WERI-Rb-1 (cell line): ENCODE measurements at regions not wholly inside any gene's neighbourhood (a gene's known extent, or its start where the extent isn't known, plus 50 kb on each side); places are given as distances from the start of the nearest gene placed in this dataset.

Experiments used
- DNase-seq: peaks from one replicate; pipeline ENCODE4 v3.0.0-alpha.2; 2020
- H3K27ac ChIP-seq: fragments of 250-450 bp; sonication (Bioruptor Pico); 2 replicates; pipeline ENCODE4 v1.5.1; 2020; ENCODE audit warnings: mild to moderate bottlenecking, moderate library complexity
- H3K27me3 ChIP-seq: fragments of 250-450 bp; sonication (Bioruptor Pico); 2 replicates; pipeline ENCODE4 v1.5.1; 2021; ENCODE audit warnings: mild to moderate bottlenecking, low read depth, moderate library complexity; ENCODE audit not compliant: insufficient read depth, severe bottlenecking
- H3K36me3 ChIP-seq: fragments of 250-450 bp; sonication (Bioruptor Pico); 2 replicates; pipeline ENCODE4 v1.5.1; 2020; ENCODE audit warnings: mild to moderate bottlenecking, moderate library complexity
- H3K4me3 ChIP-seq: 2 replicates; pipeline ENCODE4 v1.5.1; 2011; ENCODE audit warnings: low read depth, mild to moderate bottlenecking, control low read depth, low read length
- H3K9me3 ChIP-seq: fragments of 250-450 bp; sonication (Bioruptor Pico); 2 replicates; pipeline ENCODE4 v1.5.1; 2021; ENCODE audit warnings: mild to moderate bottlenecking, moderate library complexity; ENCODE audit not compliant: severe bottlenecking
- TF ChIP-seq, protein P1 (sequence below): IDR thresholded peaks from 2 replicates; pipeline ENCODE4 v1.5.1; 2011; ENCODE audit warnings: low read depth, mild to moderate bottlenecking, control low read depth, inconsistent platforms, low read length

DNA sequence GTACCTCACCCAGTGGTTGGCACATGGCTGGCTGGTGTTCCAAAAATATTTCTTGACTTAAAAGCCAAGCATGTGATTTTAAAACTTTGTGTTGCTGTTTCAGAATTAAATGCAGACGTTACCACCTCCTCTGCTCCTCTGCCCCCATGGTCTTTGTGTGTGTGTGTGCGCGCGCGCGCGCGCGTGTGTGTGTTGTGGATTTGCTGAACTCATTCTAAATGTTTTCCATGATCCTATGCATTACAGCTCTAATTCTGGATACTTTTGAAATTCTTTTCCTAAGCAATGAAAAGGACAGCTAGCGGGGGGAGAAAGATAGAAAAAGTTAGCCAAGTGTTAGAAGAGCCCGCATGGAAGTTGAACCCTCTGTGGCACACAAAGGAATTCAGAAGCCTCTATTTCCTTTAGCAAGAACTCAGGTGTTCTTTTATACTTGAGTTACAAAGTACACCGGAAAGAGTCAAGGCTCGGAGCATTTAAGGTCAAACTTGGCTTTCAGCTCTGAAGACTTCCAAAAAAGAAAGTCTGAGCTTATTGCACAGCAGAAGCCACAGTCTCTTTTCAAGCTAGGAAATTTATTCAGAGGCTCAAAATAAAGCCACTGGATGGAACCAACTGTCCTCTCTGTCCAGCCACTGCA, 350.5 kb upstream of the TBL1XR1 start:
- Histone ChIP-seq H3K36me3 (no peaks in the 10 kb centered on the region), H3K4me3 (no peak overlapping the region), H3K27ac (no peak overlapping the region), H3K9me3 (no peaks in the 10 kb centered on the region), H3K27me3 (no peaks in the 10 kb centered on the region)
- DNase-seq: no peak
- TF ChIP-seq, protein P1, sequence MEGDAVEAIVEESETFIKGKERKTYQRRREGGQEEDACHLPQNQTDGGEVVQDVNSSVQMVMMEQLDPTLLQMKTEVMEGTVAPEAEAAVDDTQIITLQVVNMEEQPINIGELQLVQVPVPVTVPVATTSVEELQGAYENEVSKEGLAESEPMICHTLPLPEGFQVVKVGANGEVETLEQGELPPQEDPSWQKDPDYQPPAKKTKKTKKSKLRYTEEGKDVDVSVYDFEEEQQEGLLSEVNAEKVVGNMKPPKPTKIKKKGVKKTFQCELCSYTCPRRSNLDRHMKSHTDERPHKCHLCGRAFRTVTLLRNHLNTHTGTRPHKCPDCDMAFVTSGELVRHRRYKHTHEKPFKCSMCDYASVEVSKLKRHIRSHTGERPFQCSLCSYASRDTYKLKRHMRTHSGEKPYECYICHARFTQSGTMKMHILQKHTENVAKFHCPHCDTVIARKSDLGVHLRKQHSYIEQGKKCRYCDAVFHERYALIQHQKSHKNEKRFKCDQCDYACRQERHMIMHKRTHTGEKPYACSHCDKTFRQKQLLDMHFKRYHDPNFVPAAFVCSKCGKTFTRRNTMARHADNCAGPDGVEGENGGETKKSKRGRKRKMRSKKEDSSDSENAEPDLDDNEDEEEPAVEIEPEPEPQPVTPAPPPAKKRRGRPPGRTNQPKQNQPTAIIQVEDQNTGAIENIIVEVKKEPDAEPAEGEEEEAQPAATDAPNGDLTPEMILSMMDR: no peak

DNA sequence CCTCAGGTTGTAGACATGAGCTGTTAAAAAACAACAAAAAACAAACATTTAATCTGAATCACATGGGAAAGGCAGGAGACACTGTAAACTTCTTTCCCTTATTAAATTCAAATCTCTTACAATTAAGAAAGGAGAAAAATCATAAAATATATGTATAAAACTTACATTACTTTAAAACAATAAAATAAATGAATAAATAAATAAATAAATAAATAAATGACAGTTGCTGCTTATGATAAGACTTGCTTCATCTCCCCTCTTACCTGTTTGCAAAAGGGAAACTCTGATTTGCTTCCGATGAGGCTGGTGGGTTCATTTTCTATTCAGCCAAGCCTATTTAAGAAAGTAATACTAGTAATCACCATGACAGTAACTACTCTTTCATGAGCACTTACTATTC, 353.4 kb upstream of the TBL1XR1 start:
- TF ChIP-seq, protein P1: no peak
- no peak for DNase-seq
- Histone ChIP-seq H3K9me3 (no peaks in the 10 kb centered on the region), H3K4me3 (no peak overlapping the region), H3K27ac (no peak overlapping the region), H3K27me3 (no peaks in the 10 kb centered on the region), H3K36me3 (no peaks in the 10 kb centered on the region)

DNA sequence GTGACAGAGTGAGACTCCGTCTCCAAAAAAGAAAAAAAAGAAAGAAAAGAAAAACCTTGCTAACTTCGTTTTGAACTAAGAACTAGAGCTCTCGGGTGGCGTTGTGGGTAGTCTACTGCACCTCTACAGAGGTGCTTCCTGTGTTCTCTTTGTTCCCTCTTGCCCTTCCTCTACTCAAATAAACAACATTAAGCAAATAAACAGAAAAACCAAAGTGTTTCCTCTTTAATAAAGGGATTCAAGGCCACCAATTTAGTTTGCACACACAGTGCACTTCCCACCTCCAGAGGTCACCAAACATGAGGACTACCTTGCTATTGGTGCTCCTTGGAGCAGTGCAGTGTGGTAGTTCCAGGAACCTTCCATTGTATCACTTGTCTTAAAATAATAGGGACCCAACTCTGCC, 354.2 kb upstream of the TBL1XR1 start:
- no peak overlapping the region for H3K27ac ChIP-seq
- no peak overlapping the region for H3K4me3 ChIP-seq
- no peak for DNase-seq
- no peaks in the 10 kb centered on the region for H3K9me3 ChIP-seq
- TF ChIP-seq, protein P1: no peak
- no peaks in the 10 kb centered on the region for H3K36me3 ChIP-seq
- H3K27me3 ChIP-seq: no peaks in the 10 kb centered on the region

DNA sequence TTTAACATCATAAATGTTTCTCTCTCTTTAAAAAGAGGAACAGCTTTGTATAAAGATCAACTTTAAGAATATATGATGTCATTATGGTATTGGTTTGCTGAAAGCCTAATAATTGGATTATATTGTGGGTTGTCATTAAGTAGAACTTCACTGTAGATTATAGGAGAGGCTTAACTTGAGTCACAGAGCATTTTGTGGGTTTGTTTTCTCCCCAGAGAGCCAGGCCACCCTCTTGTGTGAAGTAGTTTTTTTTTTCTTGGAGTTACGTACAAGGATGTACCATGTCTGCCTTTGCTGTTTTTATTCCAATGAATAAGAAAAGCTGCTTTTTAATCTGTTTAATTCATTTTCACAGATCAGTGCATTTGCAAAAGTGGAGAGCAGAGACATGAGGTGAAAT, 354.8 kb upstream of the TBL1XR1 start:
- TF ChIP-seq, protein P1: no peak
- Histone ChIP-seq H3K4me3 (no peak overlapping the region), H3K9me3 (no peaks in the 10 kb centered on the region), H3K27ac (no peak overlapping the region), H3K27me3 (no peaks in the 10 kb centered on the region), H3K36me3 (no peaks in the 10 kb centered on the region)
- DNase-seq: no peak

DNA sequence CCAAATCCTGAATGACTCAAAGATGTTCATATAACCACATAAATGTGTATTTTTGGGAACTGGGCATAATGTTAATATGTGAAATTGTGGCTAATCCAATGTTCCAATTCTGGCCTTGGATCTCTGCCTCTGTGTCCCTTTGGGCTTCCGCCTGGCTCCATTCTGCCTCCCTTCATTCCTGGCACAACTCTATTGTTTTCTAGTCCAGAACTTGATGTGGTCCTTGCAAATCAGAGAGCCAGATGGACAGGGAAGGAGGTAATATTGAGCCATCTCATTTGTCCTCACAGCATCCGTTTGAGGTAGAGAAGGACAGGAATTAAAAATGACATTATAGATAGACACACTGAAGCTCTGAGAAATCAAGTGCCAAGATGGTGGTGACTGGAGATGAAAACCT, 355.7 kb upstream of the TBL1XR1 start:
- H3K27ac ChIP-seq: no peak overlapping the region
- TF ChIP-seq, protein P1: no peak
- DNase-seq: no peak
- no peaks in the 10 kb centered on the region for H3K36me3 ChIP-seq
- no peaks in the 10 kb centered on the region for H3K9me3 ChIP-seq
- no peak overlapping the region for H3K4me3 ChIP-seq
- H3K27me3 ChIP-seq: no peaks in the 10 kb centered on the region

DNA sequence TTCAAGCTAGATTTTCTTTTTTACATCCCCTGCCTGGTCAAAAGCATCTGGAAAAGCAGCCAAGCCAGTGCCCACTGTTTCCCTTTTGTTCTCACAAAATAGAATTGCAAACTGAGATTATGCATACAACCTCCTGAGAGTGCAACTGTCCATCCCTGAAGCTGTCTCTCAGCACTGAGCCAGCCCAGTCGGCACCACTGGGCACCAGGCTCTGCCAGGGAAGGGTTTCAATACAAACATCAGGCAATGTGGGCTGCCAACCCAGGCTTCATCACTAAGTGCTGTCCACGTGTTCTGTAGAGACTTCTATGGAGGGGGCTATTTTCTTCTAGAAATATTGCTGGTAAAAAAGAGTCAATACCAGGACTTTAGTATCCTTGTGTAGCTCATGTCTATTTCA, 356.3 kb upstream of the TBL1XR1 start:
- H3K27me3 ChIP-seq: no peaks in the 10 kb centered on the region
- no peaks in the 10 kb centered on the region for H3K9me3 ChIP-seq
- no peaks in the 10 kb centered on the region for H3K36me3 ChIP-seq
- no peak overlapping the region for H3K27ac ChIP-seq
- no peak overlapping the region for H3K4me3 ChIP-seq
- TF ChIP-seq, protein P1: no peak
- no peak for DNase-seq
